B cell (primary cell): ENCODE measurements at regions not wholly inside any gene's neighbourhood (a gene's known extent, or its start where the extent isn't known, plus 50 kb on each side); places are given as distances from the start of the nearest gene placed in this dataset.

Experiments used
- EZH2 ChIP-seq: IDR thresholded peaks from 2 replicates; pipeline ENCODE4 v1.6.1; 2012; ENCODE audit warnings: borderline replicate concordance, low read depth, mild to moderate bottlenecking, moderate library complexity, low read length; ENCODE audit not compliant: insufficient read depth, poor library complexity, severe bottlenecking
- TF ChIP-seq, protein P1 (sequence below): fragments of 200-600 bp; IDR thresholded peaks from one replicate; pipeline ENCODE4 v1.8.0; 2022; ENCODE audit warnings: antibody characterized with exemption, mild to moderate bottlenecking

GRCh38 chr5:96538808-96539250, 105.8 kb upstream of the PCSK1 start:
- TF ChIP-seq, protein P1, sequence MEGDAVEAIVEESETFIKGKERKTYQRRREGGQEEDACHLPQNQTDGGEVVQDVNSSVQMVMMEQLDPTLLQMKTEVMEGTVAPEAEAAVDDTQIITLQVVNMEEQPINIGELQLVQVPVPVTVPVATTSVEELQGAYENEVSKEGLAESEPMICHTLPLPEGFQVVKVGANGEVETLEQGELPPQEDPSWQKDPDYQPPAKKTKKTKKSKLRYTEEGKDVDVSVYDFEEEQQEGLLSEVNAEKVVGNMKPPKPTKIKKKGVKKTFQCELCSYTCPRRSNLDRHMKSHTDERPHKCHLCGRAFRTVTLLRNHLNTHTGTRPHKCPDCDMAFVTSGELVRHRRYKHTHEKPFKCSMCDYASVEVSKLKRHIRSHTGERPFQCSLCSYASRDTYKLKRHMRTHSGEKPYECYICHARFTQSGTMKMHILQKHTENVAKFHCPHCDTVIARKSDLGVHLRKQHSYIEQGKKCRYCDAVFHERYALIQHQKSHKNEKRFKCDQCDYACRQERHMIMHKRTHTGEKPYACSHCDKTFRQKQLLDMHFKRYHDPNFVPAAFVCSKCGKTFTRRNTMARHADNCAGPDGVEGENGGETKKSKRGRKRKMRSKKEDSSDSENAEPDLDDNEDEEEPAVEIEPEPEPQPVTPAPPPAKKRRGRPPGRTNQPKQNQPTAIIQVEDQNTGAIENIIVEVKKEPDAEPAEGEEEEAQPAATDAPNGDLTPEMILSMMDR = no peak
- no peak for TF ChIP-seq EZH2
